ENCODE measurements at regions not wholly inside any gene's neighbourhood (a gene's known extent, or its start where the extent isn't known, plus 50 kb on each side); places are given as distances from the start of the nearest gene placed in this dataset.
A peak's percentile ranks its signal among the peaks of the same experiment; 100 is the strongest.

- TF ChIP-seq CTCF (conservative IDR thresholded peaks at IDR 0.05) = no peak
- H3K27ac ChIP-seq = no peak overlapping the region
These were observed 797.2 kb downstream of the SATB2 start for GRCh38 chr2:198660501-198660900.

DNA sequence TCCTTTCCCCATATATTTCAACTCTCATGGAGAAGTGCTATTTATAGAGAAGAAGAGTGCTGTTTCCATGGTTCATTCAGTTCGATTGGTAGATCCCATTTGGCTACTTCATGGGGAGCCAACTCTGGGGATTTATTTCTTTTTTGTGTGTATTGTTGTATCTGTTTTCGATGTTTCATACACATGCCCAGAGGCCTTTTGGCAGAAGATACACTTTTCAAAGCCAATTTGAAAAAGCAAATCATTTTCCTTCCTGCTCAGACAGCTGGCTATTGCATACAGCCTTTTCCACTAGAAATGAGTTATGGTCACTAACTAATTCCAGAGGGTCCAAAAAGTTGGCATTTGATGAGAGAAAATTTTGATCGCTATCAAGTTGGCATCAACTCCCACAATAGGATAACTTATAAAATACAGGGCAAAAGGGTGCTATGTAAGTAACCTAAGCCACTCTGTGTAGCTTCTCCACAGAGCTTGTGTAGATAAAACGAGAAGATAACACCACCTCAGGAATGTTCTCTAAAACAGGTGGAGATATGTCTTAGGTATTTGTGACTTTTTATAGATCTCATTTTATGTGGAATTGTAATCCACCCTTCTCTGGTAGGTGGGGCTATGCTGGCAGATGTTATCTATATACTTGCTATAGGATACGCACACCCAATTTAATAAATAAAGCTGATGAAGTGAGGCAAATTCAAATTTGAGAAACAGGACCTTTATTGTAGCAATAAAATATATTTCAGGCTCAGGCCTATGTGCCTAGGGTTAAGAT is 798.5 kb downstream of the SATB2 start:
- no peak for TF ChIP-seq CTCF (conservative IDR thresholded peaks at IDR 0.05)

GRCh38 chr2:198657512-198658121 is 800.1 kb downstream of the SATB2 start:
- no peak overlapping the region for H3K27ac ChIP-seq
- peak; percentile 78 for TF ChIP-seq CTCF (conservative IDR thresholded peaks at IDR 0.05)

More for the DNA sequence above, 798.5 kb downstream of the SATB2 start:
- H3K27ac ChIP-seq = no peak overlapping the region

DNA sequence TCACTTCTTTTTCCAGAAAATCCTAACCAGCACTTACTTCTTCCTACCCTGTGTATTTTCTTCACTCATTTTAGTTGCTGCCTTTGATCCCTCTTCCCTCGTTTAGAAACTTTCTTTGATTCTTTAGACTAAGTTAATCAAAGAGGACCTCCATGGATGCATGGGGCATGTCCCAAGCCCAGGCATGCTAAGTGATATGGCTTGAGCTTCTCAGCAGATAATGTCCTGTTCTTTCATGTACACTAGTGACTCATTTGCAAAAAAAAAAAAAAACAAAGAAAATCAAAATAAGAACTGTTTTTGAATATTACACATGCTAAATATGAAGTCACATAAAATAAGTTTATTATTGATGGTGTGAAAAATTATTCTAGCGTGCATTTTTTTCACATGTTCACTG is 800.9 kb downstream of the SATB2 start:
- TF ChIP-seq CTCF (conservative IDR thresholded peaks at IDR 0.05) = no peak
- no peak overlapping the region for H3K27ac ChIP-seq

GRCh38 chr2:198654646-198655045 is 803.1 kb downstream of the SATB2 start:
- no peak for TF ChIP-seq CTCF (conservative IDR thresholded peaks at IDR 0.05)
- H3K27ac ChIP-seq = no peak overlapping the region

GRCh38 chr2:198653311-198653710 is 804.4 kb downstream of the SATB2 start:
- no peak for TF ChIP-seq CTCF (conservative IDR thresholded peaks at IDR 0.05)
- H3K27ac ChIP-seq = no peak overlapping the region

DNA sequence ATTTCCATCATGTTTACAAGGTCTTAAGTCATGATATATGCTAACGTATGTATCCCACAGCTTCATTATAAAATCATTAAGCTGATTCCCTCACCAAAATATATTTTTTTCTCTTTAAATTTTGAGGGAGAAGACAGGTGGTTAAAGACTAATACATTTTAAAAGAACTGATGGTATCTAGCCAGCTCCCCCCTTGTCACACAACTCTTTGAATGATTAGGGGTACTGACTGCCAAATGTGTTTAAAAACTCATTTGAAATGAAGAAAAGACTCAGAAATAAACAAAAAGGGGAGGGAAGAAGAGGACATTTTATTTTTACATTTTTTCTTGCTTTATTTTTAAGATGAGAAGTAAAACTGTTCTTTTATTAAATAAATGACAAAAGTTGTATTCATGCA is 805.3 kb downstream of the SATB2 start:
- no peak overlapping the region for H3K27ac ChIP-seq
- TF ChIP-seq CTCF (conservative IDR thresholded peaks at IDR 0.05) = no peak
